Ascending aorta (tissue), 2 donors: ENCODE measurements at regions not wholly inside any gene's neighbourhood (a gene's known extent, or its start where the extent isn't known, plus 50 kb on each side); places are given as distances from the start of the nearest gene placed in this dataset.

Source experiments
- DNase-seq, 2 donors: peaks; one replicate each; pipeline ENCODE4 v3.0.0-alpha.2; 2019; ENCODE audit warnings: low spot score in 2 of 2
- H3K27ac ChIP-seq, 2 donors: fragments of 200-600 bp; sonication (generic); one replicate each; pipeline ENCODE4 v1.5.1; 2016 to 2017; ENCODE audit warnings: mild to moderate bottlenecking in 1 of 2
- H3K27me3 ChIP-seq: fragments of 200-600 bp; sonication (generic); one replicate; pipeline ENCODE4 v1.5.1; 2017
- H3K36me3 ChIP-seq, 2 donors: fragments of 200-600 bp; sonication (generic); one replicate each; pipeline ENCODE4 v1.5.1; 2016
- H3K4me1 ChIP-seq, 2 donors: fragments of 200-600 bp; sonication (generic); one replicate each; pipeline ENCODE4 v1.5.1; 2016 to 2017; ENCODE audit warnings: mild to moderate bottlenecking in 1 of 2
- H3K4me3 ChIP-seq, 2 donors: fragments of 200-600 bp; sonication (generic); one replicate each; pipeline ENCODE4 v1.5.1; 2016 to 2017; ENCODE audit warnings: mild to moderate bottlenecking in 1 of 2
- H3K9me3 ChIP-seq, 2 donors: fragments of 200-600 bp; sonication (generic); one replicate each; pipeline ENCODE4 v1.5.1; 2016
- CTCF ChIP-seq, 3 experiments: fragments of 200-600 bp in 2 of 3; fragments of 450-650 bp in 1 of 3; sonication (generic) in 2 of 3; IDR thresholded peaks; one replicate each; pipeline ENCODE4 v1.5.1; 2016 to 2019; ENCODE audit warnings: antibody characterized with exemption in 3 of 3, mild to moderate bottlenecking in 1 of 3, moderate library complexity in 1 of 3
- intact Hi-C: fragments of 100-400 bp; cut with DNase I; formaldehyde crosslinking; loops from one replicate; pipeline ENCODE4 v1.15.1; 2023

DNA sequence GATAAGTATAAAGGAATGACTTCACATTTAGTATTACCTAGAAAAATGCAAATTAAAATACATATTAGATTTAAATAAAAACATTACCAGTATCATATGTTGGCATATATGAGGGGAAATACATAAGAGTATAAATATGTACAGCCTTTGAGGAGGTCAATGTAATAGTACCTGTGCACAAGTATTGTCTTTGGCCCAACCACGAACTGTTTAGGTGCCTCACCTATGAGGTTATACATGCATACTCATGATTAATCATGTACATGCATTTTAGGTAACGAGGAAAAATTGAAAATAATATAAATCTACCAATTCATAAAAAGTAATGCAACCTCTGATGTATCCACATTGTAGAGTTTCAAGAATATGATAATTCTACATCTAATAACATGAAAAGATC, 909.8 kb downstream of the METTL15 start:
- H3K27me3 ChIP-seq = no peaks in the 10 kb centered on the region
- intact Hi-C loops = no loop called here

DNA sequence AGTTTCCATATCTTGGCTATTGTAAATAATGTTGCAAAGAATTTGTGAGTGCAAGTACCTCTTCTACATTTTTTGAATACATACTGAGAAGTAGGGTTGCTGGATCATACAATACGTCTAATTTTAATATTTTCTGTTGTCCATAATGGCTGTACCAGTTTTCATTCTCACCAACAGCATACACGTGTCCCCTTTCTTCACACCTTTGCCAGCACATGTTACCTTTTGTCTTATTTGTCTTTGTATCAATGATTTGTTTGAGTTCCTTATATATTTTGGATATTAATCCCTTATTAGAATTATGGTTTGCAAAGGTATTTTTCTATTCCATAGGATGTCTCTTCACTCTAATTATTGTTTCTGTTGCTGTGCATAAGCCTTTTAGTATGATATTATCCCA, 904.3 kb downstream of the METTL15 start:
- Histone ChIP-seq H3K36me3 (no peaks in the 10 kb centered on the region), H3K27me3 (no peaks in the 10 kb centered on the region), H3K4me1 (no peaks in the 10 kb centered on the region), H3K9me3 (no peaks in the 10 kb centered on the region), H3K4me3 (no peak overlapping the region), H3K27ac (no peak overlapping the region)
- no peak for TF ChIP-seq CTCF (IDR thresholded peaks at IDR 0.05)
- no peak for DNase-seq
- intact Hi-C loops = no loop called here

More for the DNA sequence above, 909.8 kb downstream of the METTL15 start:
- no peak for DNase-seq
- Histone ChIP-seq H3K36me3 (no peaks in the 10 kb centered on the region), H3K4me3 (no peak overlapping the region), H3K27ac (no peak overlapping the region), H3K9me3 (no peaks in the 10 kb centered on the region), H3K4me1 (no peaks in the 10 kb centered on the region)
- TF ChIP-seq CTCF (IDR thresholded peaks at IDR 0.05) = no peak

DNA sequence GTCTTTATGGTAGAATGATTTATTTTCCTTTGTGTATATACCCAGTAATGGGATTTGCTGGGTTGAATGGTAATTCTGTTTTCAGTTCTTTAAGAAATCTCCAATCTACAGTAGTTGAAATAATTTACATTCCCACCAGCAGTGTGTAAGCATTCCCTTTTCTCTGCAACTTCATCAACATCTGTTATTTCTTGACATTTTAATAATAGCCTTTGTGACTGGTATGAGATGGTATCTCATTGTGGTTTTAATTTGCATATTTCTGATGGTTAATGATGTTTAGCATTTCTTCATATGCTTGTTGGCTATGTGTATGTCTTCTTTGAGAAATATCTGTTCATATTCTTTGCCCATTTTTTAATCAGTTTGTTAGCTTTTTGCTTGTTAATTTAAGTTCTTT, 901.2 kb downstream of the METTL15 start:
- no peak overlapping the region for H3K4me3 ChIP-seq
- intact Hi-C loops = no loop called here
- no peaks in the 10 kb centered on the region for H3K27me3 ChIP-seq
- no peak for TF ChIP-seq CTCF (IDR thresholded peaks at IDR 0.05)
- DNase-seq = no peak
- no peak overlapping the region for H3K27ac ChIP-seq
- H3K9me3 ChIP-seq = no peaks in the 10 kb centered on the region
- H3K36me3 ChIP-seq = no peaks in the 10 kb centered on the region
- no peaks in the 10 kb centered on the region for H3K4me1 ChIP-seq

DNA sequence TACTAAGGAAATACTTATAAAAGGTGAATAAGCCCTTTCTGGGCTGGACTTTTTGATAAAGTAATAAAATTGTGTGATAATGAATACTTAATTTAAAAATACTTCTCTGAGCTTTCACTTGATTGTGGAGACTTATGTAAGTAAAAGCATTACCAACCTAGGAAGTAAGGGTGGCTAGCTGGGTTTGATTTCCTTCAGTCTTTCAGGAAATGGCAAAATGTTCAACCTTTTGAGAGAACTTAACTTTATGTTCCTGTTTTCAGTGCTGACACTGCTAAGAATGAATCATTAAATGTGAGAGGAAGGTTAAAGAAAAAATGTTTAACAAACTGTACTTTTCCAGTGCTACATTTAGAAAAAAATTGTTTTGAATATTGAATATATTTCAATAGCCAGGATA, 900.3 kb downstream of the METTL15 start:
- no peak for TF ChIP-seq CTCF (IDR thresholded peaks at IDR 0.05)
- no peaks in the 10 kb centered on the region for H3K36me3 ChIP-seq
- no peak for DNase-seq
- intact Hi-C loops = no loop called here
- no peak overlapping the region for H3K4me3 ChIP-seq
- H3K27ac ChIP-seq = no peak overlapping the region
- no peaks in the 10 kb centered on the region for H3K9me3 ChIP-seq
- H3K27me3 ChIP-seq = no peaks in the 10 kb centered on the region
- no peaks in the 10 kb centered on the region for H3K4me1 ChIP-seq

DNA sequence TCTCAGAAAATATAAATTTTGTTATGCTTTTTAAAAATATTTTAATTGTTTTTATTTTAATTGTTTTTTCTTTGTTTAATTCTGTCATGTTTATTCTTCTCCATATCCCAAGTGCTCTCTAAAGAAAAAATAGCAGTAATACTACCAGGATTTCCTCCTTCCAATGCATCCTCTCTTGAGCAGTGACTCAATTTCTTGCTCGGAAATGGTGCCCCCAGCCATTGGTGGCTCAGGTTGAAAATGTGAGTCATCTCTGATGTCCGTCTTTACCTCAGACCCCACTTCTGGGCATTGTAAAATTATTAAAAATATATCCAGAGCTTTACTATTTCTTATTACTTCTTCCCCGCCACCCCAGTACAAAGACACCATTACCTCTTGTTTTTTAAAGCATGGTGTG, 898.5 kb downstream of the METTL15 start:
- H3K9me3 ChIP-seq = no peaks in the 10 kb centered on the region
- no peak overlapping the region for H3K27ac ChIP-seq
- no peaks in the 10 kb centered on the region for H3K27me3 ChIP-seq
- DNase-seq = no peak
- H3K4me3 ChIP-seq = no peak overlapping the region
- no peaks in the 10 kb centered on the region for H3K4me1 ChIP-seq
- no peak for TF ChIP-seq CTCF (IDR thresholded peaks at IDR 0.05)
- intact Hi-C loops = no loop called here
- no peaks in the 10 kb centered on the region for H3K36me3 ChIP-seq

GRCh38 chr11:29005401-29005980, 897.3 kb downstream of the METTL15 start:
- Histone ChIP-seq H3K9me3 (no peaks in the 10 kb centered on the region), H3K27me3 (no peaks in the 10 kb centered on the region), H3K4me1 (no peaks in the 10 kb centered on the region), H3K4me3 (no peak overlapping the region), H3K27ac (no peak overlapping the region), H3K36me3 (no peaks in the 10 kb centered on the region)
- intact Hi-C loops = no loop called here
- TF ChIP-seq CTCF (IDR thresholded peaks at IDR 0.05) = no peak
- DNase-seq = no peak
